ENCODE measurements at regions not wholly inside any gene's neighbourhood (a gene's known extent, or its start where the extent isn't known, plus 50 kb on each side); places are given as distances from the start of the nearest gene placed in this dataset.
A peak's percentile ranks its signal among the peaks of the same experiment; 100 is the strongest.

DNA sequence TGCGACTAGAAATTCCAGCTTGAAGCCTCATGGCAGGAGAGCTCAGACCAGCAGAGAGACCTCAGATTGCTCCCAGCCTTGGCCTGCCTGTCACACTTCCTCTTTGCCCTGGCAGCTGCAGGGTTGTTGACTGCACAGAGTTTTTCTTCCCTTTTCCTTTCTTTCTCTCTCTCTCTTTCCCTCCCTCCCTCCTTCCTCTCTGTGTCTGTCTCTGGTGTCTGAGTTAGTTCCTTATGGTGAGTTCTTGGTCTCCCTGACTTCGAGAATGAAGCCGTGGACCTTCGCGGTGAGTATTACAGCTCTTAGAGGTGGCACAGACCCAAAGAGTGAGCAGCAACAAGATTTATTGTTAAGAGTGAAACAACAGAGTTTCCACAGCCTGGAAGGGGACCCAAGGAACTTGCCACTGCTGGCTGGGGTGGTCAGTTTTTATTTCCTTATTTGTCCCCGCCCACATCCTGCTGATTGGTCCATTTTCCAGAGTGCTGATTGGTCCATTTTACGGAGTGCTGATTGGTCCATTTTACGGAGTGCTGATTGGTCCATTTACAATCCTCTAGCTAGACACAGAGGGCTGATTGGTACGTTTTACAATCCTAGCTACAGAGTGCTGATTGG is 266.3 kb downstream of the RPS24 start:
- H3K36me3 ChIP-seq (ENCODE audit: insufficient read depth, insufficient read length, low read length), result no peaks in the 10 kb centered on the region
- TF ChIP-seq SUZ12 (IDR thresholded peaks at IDR 0.05; ENCODE audit: extremely low read depth, insufficient read depth, insufficient read length) (no peak), YY1 (IDR thresholded peaks at IDR 0.05; ENCODE audit: insufficient read depth, insufficient read length) (no peak), ZNF274 (IDR thresholded peaks at IDR 0.05; ENCODE audit: low read depth, low read length) (no peak)
- H3K4me3 ChIP-seq (ENCODE audit: insufficient read length, low read depth), result no peak overlapping the region
- H3K4me1 ChIP-seq (ENCODE audit: insufficient read depth, insufficient read length), result peaks cover 6% of the 10 kb centered on the region
- DNase-seq (ENCODE audit: low read depth, low spot score), result no peak
- peaks cover 7% of the 10 kb centered on the region; the same call in 1 of the 2 replicates for H3K9me3 ChIP-seq (ENCODE audit: insufficient read depth, low read length)
- no peak overlapping the region for H3K9ac ChIP-seq (ENCODE audit: insufficient read length, low read depth)
- peaks cover 6% of the 10 kb centered on the region for H3K27me3 ChIP-seq (ENCODE audit: insufficient read depth, insufficient read length)

DNA sequence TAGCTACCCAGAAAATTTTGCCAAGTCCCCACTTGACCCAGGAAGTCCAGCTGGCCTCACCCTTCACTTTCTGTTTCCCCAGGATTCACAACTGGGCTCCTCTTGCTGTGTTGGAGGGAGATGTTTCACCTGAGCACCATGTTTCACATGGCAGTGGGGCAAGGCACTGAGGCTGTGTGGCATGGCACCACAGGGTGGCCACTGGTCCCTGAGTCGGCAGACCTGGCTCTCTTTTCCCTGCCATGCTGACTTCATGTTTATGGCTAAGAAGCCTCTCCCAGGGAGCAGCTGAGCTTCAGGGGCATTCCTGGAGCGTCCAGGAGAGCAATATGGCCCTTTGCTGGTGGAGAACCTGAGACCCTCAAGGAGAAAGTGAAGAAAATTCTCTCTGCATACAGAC is 266.9 kb downstream of the RPS24 start:
- H3K36me3 ChIP-seq (ENCODE audit: insufficient read depth, insufficient read length, low read length), result no peaks in the 10 kb centered on the region
- H3K9me3 ChIP-seq (ENCODE audit: insufficient read depth, low read length), result peaks cover 7% of the 10 kb centered on the region; the same call in 1 of the 2 replicates
- H3K4me1 ChIP-seq (ENCODE audit: insufficient read depth, insufficient read length), result peaks cover 6% of the 10 kb centered on the region
- no peak for DNase-seq (ENCODE audit: low read depth, low spot score)
- H3K27me3 ChIP-seq (ENCODE audit: insufficient read depth, insufficient read length), result peaks cover 6% of the 10 kb centered on the region
- TF ChIP-seq SUZ12 (IDR thresholded peaks at IDR 0.05; ENCODE audit: extremely low read depth, insufficient read depth, insufficient read length) (no peak), ZNF274 (IDR thresholded peaks at IDR 0.05; ENCODE audit: low read depth, low read length) (no peak), YY1 (IDR thresholded peaks at IDR 0.05; ENCODE audit: insufficient read depth, insufficient read length) (no peak)
- no peak overlapping the region for H3K4me3 ChIP-seq (ENCODE audit: insufficient read length, low read depth)
- no peak overlapping the region for H3K9ac ChIP-seq (ENCODE audit: insufficient read length, low read depth)

DNA sequence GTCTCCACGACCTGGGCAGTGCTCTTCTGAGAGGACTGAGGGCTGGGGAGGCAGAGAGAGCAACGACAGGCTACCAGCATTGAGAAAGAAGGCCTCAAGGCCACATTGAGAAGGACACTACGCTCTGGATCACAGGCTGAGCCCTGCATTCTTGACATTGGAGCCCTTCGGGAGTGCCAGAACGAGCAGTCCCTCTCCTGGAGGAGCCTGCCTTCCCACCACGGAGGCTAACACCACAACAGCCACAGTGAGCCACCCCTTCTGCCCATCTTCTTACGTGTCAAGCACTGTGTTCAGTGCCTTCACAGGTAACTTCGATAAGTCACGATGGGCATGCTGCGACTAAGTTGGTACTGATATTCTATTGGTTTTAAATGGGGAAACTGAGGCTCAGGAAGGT is 267.8 kb downstream of the RPS24 start:
- Histone ChIP-seq H3K9ac (ENCODE audit: insufficient read length, low read depth) (no peak overlapping the region), H3K36me3 (ENCODE audit: insufficient read depth, insufficient read length, low read length) (no peaks in the 10 kb centered on the region), H3K4me3 (ENCODE audit: insufficient read length, low read depth) (no peak overlapping the region), H3K9me3 (ENCODE audit: insufficient read depth, low read length) (peaks cover 7% of the 10 kb centered on the region; the same call in 1 of the 2 replicates), H3K4me1 (ENCODE audit: insufficient read depth, insufficient read length) (peaks cover 4% of the 10 kb centered on the region), H3K27me3 (ENCODE audit: insufficient read depth, insufficient read length) (peaks cover 6% of the 10 kb centered on the region)
- TF ChIP-seq YY1 (IDR thresholded peaks at IDR 0.05; ENCODE audit: insufficient read depth, insufficient read length) (no peak), ZNF274 (IDR thresholded peaks at IDR 0.05; ENCODE audit: low read depth, low read length) (no peak), SUZ12 (IDR thresholded peaks at IDR 0.05; ENCODE audit: extremely low read depth, insufficient read depth, insufficient read length) (no peak)
- no peak for DNase-seq (ENCODE audit: low read depth, low spot score)

DNA sequence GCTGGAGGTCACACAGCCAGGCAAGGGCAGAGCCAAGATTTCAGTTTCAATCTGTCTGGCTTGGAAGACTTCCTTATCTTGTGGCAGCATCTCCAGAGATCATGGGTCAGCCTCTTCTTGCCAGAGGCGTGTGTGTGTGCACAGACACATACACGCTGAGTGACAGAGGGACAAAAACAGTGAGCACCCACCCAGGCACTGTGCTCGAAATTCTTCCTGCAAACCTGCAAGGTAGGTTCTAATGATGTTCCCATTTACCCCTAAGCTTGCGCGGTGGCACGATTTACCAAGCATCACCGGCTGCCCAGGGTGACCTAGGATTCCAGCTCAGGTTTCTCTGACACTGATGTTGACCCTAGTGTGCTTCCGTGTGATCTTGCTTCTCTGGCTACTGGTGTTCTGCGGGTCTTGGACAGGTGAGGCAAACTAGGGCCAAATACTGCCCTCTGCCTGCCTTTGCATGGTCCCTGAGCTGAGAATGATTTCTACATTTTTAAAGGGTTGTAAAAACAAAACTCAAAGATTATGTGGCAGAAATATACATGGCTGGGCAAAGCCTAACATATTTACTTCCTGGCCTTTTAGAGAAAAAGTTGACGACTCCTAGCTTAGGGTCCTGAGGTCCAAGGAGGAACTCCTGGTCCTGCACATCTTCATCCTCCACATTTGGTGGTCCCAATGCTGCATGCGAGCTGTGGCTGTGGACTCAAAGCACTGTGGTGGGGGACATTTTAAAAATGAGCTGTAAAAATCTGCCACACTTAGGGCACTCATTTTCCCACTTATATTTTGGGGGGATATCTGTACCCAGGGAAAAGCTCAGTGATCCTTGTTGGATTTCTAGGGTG is 268.5 kb downstream of the RPS24 start:
- Histone ChIP-seq H3K4me3 (ENCODE audit: insufficient read length, low read depth) (no peak overlapping the region), H3K4me1 (ENCODE audit: insufficient read depth, insufficient read length) (peaks cover 4% of the 10 kb centered on the region), H3K9ac (ENCODE audit: insufficient read length, low read depth) (no peak overlapping the region), H3K27me3 (ENCODE audit: insufficient read depth, insufficient read length) (peaks cover 6% of the 10 kb centered on the region), H3K36me3 (ENCODE audit: insufficient read depth, insufficient read length, low read length) (no peaks in the 10 kb centered on the region), H3K9me3 (ENCODE audit: insufficient read depth, low read length) (peaks cover 7% of the 10 kb centered on the region; the same call in 1 of the 2 replicates)
- no peak for TF ChIP-seq SUZ12 (IDR thresholded peaks at IDR 0.05; ENCODE audit: extremely low read depth, insufficient read depth, insufficient read length)
- DNase-seq (ENCODE audit: low read depth, low spot score), result no peak

DNA sequence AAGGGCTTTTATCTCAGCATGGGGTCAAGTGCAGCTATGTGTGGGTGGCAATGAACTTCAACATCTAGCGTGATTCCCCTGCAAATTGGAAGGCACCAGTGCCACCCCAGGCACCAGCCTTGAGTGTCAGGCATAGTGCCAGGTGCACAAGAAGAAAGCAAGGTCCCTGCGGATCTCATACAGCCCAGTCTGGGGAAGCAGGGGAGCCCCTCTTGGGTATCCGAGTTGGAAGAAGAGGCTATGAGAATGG is 269.0 kb downstream of the RPS24 start:
- H3K36me3 ChIP-seq (ENCODE audit: insufficient read depth, insufficient read length, low read length), result no peaks in the 10 kb centered on the region
- H3K9ac ChIP-seq (ENCODE audit: insufficient read length, low read depth), result peak overlapping the region; percentile 72
- peaks cover 6% of the 10 kb centered on the region for H3K27me3 ChIP-seq (ENCODE audit: insufficient read depth, insufficient read length)
- DNase-seq (ENCODE audit: low read depth, low spot score), result no peak
- H3K4me3 ChIP-seq (ENCODE audit: insufficient read length, low read depth), result peak overlapping the region; percentile 44
- TF ChIP-seq ZNF274 (IDR thresholded peaks at IDR 0.05; ENCODE audit: low read depth, low read length), result no peak
- no peak for TF ChIP-seq YY1 (IDR thresholded peaks at IDR 0.05; ENCODE audit: insufficient read depth, insufficient read length)
- no peak for TF ChIP-seq SUZ12 (IDR thresholded peaks at IDR 0.05; ENCODE audit: extremely low read depth, insufficient read depth, insufficient read length)
- H3K4me1 ChIP-seq (ENCODE audit: insufficient read depth, insufficient read length), result peaks cover 4% of the 10 kb centered on the region
- H3K9me3 ChIP-seq (ENCODE audit: insufficient read depth, low read length), result peaks cover 7% of the 10 kb centered on the region; the same call in 1 of the 2 replicates

DNA sequence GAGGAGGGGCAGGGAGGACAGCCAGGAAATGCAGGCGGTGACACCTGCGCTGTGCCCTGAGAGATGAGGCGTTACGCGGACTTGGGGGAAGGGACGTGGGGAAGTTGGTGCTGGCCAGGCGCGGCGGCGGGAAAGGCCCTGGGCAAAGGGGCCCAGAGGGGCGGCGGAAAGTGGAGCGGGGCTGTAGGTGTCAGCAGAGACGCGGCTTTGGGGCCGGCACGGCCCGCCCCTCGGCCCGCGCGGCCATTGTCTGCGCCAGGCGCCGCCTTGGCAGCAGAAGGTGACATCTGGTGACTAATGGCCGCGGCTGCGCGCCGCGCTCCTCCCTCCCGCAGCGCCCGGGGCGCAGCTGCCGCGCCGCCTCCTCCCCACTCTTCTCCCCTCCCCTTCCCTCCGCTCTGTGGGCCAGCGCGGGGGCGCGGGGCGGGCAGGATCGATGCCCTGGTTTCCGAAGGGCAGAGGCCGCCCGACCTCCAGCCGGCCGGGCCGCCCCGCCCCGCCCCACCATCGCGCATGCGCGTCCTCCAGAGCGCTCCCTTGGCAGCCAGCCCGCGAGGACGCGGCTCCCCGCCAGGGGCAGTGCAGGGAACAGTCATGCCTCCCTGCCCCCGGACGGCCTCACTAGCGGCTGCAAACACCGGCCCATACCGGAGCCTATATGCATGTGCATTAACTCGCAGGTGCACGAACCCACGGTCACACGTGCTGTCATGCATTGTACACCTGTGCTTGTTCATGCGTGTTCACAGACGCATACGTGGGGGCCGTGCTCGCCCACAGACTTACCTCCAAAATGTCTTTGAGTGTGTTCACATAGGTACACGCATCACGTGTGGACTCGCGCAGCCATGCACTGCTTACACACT is 269.6 kb downstream of the RPS24 start:
- TF ChIP-seq ZNF274 (IDR thresholded peaks at IDR 0.05; ENCODE audit: low read depth, low read length), result no peak
- TF ChIP-seq YY1 (IDR thresholded peaks at IDR 0.05; ENCODE audit: insufficient read depth, insufficient read length), result peak; percentile 43
- no peak for TF ChIP-seq SUZ12 (IDR thresholded peaks at IDR 0.05; ENCODE audit: extremely low read depth, insufficient read depth, insufficient read length)
- DNase-seq (ENCODE audit: low read depth, low spot score), result peak; percentile 76
- peaks cover 7% of the 10 kb centered on the region; the same call in 1 of the 2 replicates for H3K9me3 ChIP-seq (ENCODE audit: insufficient read depth, low read length)
- peak overlapping the region; percentile 44 for H3K4me3 ChIP-seq (ENCODE audit: insufficient read length, low read depth)
- peaks cover 6% of the 10 kb centered on the region for H3K27me3 ChIP-seq (ENCODE audit: insufficient read depth, insufficient read length)
- H3K36me3 ChIP-seq (ENCODE audit: insufficient read depth, insufficient read length, low read length), result no peaks in the 10 kb centered on the region
- H3K9ac ChIP-seq (ENCODE audit: insufficient read length, low read depth), result peak overlapping the region; percentile 72
- H3K4me1 ChIP-seq (ENCODE audit: insufficient read depth, insufficient read length), result peaks cover 4% of the 10 kb centered on the region
